ENCODE measurements at regions not wholly inside any gene's neighbourhood (a gene's known extent, or its start where the extent isn't known, plus 50 kb on each side); places are given as distances from the start of the nearest gene placed in this dataset.

DNA sequence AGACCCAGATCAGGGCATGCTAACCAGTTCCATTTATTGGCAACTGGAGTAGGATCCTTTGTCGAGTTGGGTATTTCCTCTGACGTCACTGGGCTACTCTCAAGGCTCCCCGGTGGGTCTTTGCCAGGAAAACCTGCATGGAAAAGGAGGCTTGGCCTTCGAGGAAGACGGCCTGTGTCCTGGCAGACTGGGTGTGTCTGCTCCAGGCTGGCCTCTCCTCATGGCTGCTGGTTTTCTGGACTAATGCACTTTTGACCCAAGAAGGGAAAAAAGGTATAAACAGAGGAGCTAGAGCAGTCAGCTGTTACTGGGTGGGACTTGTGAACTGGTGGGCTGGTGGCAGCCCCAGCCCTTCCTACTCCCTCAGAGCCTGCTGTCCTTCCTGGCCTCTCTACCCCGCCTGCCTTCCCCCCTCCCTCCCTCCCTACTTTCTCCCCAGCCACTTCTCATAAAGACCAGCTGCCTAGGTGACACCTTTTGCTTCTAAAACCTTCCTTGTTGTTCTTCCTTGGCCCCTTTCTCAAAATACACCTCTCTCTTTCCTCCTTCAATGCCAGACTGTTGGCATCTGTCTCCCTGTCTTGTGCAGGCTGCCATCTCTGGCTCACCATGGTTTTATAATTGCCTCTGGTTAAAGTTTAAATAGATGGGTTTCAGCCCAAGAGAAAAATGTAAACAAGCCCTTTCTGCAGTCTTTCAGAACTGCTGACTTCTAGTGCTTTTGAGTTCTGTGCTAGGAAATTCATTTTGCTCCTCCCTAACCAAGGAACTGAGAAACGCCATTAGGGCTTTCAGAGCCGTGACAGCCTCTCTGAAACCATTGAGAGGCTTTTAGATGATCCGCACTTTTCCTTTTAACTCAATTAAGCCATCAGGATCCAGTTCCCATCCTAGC, 101.8 kb upstream of the MKLN1 start:
- TF ChIP-seq PAX5 (IDR thresholded peaks at IDR 0.05; ENCODE audit: insufficient read depth, low read length, severe bottlenecking) (no peak), POLR2A (IDR thresholded peaks at IDR 0.05; ENCODE audit: low read depth, low read length) (no peak), TAF1 (IDR thresholded peaks at IDR 0.05; ENCODE audit: low read depth, low read length) (no peak), POLR2AphosphoS5 (IDR thresholded peaks at IDR 0.05; ENCODE audit: low read depth, low read length) (no peak), SPI1 (IDR thresholded peaks at IDR 0.05; ENCODE audit: low read depth, low read length) (no peak), POU2F2 (IDR thresholded peaks at IDR 0.05; ENCODE audit: low read depth, low read length) (no peak)
- FAIRE-seq, result no peak
- no peak for DNase-seq (ENCODE audit: insufficient read length, low spot score)

- TF ChIP-seq POLR2AphosphoS5 (IDR thresholded peaks at IDR 0.05; ENCODE audit: low read depth, low read length) (no peak), POLR2A (IDR thresholded peaks at IDR 0.05; ENCODE audit: low read depth, low read length) (no peak), TAF1 (IDR thresholded peaks at IDR 0.05; ENCODE audit: low read depth, low read length) (no peak), SPI1 (IDR thresholded peaks at IDR 0.05; ENCODE audit: low read depth, low read length) (no peak), POU2F2 (IDR thresholded peaks at IDR 0.05; ENCODE audit: low read depth, low read length) (no peak), PAX5 (IDR thresholded peaks at IDR 0.05; ENCODE audit: insufficient read depth, low read length, severe bottlenecking) (no peak)
- DNase-seq (ENCODE audit: insufficient read length, low spot score), result no peak
- no peak for FAIRE-seq
These were observed 101.2 kb upstream of the MKLN1 start for GRCh38 chr7:131226514-131226865.

DNA sequence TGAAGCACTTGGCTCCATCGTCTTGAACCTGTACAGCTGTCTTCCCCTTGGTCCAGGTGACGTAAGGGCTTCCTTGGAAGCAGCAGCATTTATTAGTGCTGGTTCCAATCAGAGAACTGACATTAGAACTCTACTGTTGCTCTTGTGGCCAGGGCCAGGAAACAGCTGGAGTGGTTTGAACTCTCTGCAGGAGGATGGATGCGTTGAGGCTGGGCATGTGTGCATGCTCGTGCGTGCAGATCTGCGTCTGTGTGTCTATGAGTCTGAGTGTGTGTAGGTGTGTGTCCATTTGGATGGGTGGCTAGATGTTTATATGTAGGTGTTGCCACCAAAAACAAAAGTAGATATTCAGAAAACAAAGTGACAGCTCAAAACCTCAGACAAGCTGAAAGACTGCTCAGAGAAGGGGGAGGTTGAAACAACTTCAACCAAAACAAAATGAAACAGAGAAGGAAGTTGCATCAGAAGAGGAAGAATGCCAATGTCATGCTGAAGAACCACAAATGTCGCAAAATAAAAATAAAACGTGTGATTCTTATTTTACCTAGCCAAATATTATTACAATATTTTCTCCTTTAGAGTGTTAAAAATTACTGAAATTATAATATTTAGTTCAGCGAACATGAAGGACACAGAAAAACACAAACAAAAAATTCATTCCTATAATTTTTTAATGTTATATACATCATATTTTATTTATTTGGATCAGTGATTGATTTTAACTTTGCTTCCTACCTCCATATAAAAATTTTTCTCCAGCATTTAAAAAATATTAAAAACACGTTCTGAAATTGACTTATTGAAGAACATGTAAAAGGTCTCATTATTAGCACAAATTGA, 96.1 kb upstream of the MKLN1 start:
- FAIRE-seq (peak; percentile 98), DNase-seq (ENCODE audit: insufficient read length, low spot score) (peak; percentile 34)
- no peak for TF ChIP-seq PAX5 (IDR thresholded peaks at IDR 0.05; ENCODE audit: insufficient read depth, low read length, severe bottlenecking)
- TF ChIP-seq POU2F2 (IDR thresholded peaks at IDR 0.05; ENCODE audit: low read depth, low read length), result peak; percentile 84
- no peak for TF ChIP-seq TAF1 (IDR thresholded peaks at IDR 0.05; ENCODE audit: low read depth, low read length)
- TF ChIP-seq POLR2A (IDR thresholded peaks at IDR 0.05; ENCODE audit: low read depth, low read length), result no peak

DNA sequence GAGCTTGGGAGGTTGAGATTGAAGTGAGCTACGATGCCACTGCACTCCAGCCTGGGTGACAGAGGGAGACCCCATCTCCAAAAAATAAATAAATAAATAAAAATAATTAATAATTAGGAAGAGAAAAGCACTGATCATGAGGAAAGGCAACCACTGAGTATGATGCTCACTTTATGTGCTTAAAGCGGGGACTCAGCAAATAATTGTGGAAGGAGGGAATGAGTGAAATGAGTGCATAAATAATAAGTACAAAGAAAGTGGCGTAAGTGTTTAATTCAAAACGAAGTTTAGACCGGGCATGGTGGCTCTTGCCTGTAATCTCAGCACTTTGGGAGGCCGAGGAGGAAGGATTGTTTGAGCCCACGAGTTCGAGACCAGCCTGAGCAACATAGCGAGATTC, 94.9 kb upstream of the MKLN1 start:
- TF ChIP-seq SPI1 (IDR thresholded peaks at IDR 0.05; ENCODE audit: low read depth, low read length), result no peak
- TF ChIP-seq POLR2AphosphoS5 (IDR thresholded peaks at IDR 0.05; ENCODE audit: low read depth, low read length), result no peak
- no peak for TF ChIP-seq POLR2A (IDR thresholded peaks at IDR 0.05; ENCODE audit: low read depth, low read length)
- TF ChIP-seq POU2F2 (IDR thresholded peaks at IDR 0.05; ENCODE audit: low read depth, low read length), result no peak
- TF ChIP-seq PAX5 (IDR thresholded peaks at IDR 0.05; ENCODE audit: insufficient read depth, low read length, severe bottlenecking), result no peak
- no peak for TF ChIP-seq TAF1 (IDR thresholded peaks at IDR 0.05; ENCODE audit: low read depth, low read length)
- FAIRE-seq, result no peak
- no peak for DNase-seq (ENCODE audit: insufficient read length, low spot score)

GRCh38 chr7:131233193-131233592, 94.5 kb upstream of the MKLN1 start:
- no peak for DNase-seq (ENCODE audit: insufficient read length, low spot score)
- FAIRE-seq, result no peak
- no peak for TF ChIP-seq POLR2A (IDR thresholded peaks at IDR 0.05; ENCODE audit: low read depth, low read length)
- no peak for TF ChIP-seq SPI1 (IDR thresholded peaks at IDR 0.05; ENCODE audit: low read depth, low read length)
- no peak for TF ChIP-seq POU2F2 (IDR thresholded peaks at IDR 0.05; ENCODE audit: low read depth, low read length)
- TF ChIP-seq PAX5 (IDR thresholded peaks at IDR 0.05; ENCODE audit: insufficient read depth, low read length, severe bottlenecking), result no peak
- TF ChIP-seq TAF1 (IDR thresholded peaks at IDR 0.05; ENCODE audit: low read depth, low read length), result no peak
- no peak for TF ChIP-seq POLR2AphosphoS5 (IDR thresholded peaks at IDR 0.05; ENCODE audit: low read depth, low read length)

DNA sequence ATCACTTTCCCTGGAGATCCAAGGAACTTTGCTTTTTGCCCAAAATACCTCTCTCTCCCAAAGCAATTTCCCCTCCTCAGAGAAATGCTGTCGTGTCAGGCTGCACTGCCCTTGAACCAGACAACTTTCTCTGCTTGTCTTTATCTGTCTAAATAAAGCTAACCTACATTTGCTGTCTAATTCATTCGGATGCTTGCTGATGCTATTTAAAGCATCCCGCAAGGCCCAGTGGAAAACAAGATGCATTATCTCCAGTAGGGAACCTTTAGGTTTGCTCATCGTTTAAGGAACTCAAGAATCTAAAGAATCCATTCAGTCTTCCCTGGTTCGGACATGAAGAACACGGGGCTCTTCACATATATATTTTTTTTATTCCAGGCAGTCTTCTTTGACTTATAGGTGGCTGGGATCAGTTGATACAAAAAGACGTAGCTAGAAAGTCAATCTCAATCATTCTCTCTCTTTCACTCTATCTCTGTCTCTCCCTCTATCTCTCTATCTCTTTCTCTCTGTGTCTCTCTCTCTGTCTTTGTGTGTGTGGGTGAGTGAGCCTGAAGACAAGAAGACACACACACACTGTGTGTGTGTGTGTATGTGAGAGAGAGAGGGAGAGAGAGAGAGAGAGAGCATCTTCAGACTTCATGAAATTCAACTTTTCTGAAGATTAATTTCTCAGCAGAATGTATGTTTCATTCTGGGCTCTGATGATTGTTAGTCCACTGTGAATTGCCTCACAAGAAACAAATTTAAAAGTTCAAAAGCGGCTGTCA, 92.8 kb upstream of the MKLN1 start:
- no peak for DNase-seq (ENCODE audit: insufficient read length, low spot score)
- no peak for TF ChIP-seq POU2F2 (IDR thresholded peaks at IDR 0.05; ENCODE audit: low read depth, low read length)
- no peak for TF ChIP-seq TAF1 (IDR thresholded peaks at IDR 0.05; ENCODE audit: low read depth, low read length)
- no peak for TF ChIP-seq SPI1 (IDR thresholded peaks at IDR 0.05; ENCODE audit: low read depth, low read length)
- no peak for TF ChIP-seq POLR2AphosphoS5 (IDR thresholded peaks at IDR 0.05; ENCODE audit: low read depth, low read length)
- TF ChIP-seq PAX5 (IDR thresholded peaks at IDR 0.05; ENCODE audit: insufficient read depth, low read length, severe bottlenecking), result no peak
- no peak for TF ChIP-seq POLR2A (IDR thresholded peaks at IDR 0.05; ENCODE audit: low read depth, low read length)
- no peak for FAIRE-seq

DNA sequence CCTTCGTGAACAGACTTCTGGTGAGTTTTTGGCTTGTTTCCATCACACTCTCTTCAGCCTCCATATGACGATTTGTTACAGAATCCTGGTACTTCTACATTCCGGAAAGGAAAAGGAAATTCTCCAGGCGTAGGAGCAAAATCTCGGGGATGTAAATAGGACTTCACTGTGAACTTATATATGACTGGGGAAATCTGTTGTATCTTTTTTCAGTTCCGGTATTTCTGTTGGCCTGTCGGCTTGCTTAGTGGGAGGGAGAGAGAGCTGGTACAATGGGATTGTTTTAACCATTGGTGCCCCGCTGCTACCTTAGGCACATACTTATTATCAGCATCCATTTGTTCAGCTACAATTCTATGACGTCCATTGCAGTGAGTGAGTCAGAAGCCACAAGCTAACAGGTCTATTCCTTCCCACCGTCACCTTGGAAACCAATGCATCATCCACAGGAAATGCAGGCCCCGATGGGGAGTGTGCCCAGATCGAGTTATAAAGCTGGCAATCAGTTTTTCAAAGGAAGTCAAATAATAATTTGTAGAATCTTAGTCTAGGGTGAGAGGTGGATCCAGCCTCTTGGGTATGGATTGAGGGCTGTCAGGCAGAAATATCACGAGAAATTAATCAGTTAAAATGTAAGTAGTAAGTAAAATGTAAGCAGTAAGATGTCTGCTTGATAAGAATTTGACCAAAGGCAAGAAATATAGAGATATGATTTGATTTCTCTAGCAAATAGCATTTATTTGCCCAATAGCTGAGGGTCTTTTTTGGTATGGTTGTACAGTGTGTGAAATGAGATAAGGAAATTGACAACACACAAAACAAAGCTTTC, 92.0 kb upstream of the MKLN1 start:
- DNase-seq (ENCODE audit: insufficient read length, low spot score), result no peak
- TF ChIP-seq POLR2AphosphoS5 (IDR thresholded peaks at IDR 0.05; ENCODE audit: low read depth, low read length), result no peak
- TF ChIP-seq POLR2A (IDR thresholded peaks at IDR 0.05; ENCODE audit: low read depth, low read length), result no peak
- TF ChIP-seq SPI1 (IDR thresholded peaks at IDR 0.05; ENCODE audit: low read depth, low read length), result no peak
- peak; percentile 23 for FAIRE-seq

DNA sequence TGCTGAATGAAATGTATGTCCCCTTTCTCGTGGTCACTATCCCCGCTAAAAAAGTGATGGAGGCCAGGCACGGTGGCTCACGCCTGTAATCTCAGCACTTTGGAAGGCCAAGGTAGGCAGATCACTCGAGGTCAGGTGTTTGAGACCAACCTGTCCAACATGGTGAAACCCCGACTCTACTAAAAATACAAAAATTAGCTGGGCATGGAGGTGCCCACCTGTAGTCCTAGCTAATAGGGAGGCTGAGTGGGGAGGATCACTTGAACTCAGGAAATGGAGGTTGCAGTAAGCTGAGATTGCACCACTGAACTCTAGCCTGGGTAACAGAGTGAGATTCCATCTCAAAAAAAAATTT, 91.4 kb upstream of the MKLN1 start:
- no peak for FAIRE-seq
- TF ChIP-seq POLR2A (IDR thresholded peaks at IDR 0.05; ENCODE audit: low read depth, low read length) (no peak), SPI1 (IDR thresholded peaks at IDR 0.05; ENCODE audit: low read depth, low read length) (no peak)

More for the DNA sequence above, 91.4 kb upstream of the MKLN1 start:
- DNase-seq (ENCODE audit: insufficient read length, low spot score), result no peak
